HG03342 (cell line): ENCODE measurements at regions not wholly inside any gene's neighbourhood (a gene's known extent, or its start where the extent isn't known, plus 50 kb on each side); places are given as distances from the start of the nearest gene placed in this dataset.
A peak's percentile ranks its signal among the peaks of the same experiment; 100 is the strongest.

ENCODE experiments used
- ATAC-seq: cut with Tn5 transposase; IDR thresholded peaks from one replicate; pipeline ENCODE4 v1.9.1; 2021; ENCODE audit warnings: mild to moderate bottlenecking, moderate library complexity; ENCODE audit not compliant: unreplicated experiment

GRCh38 chr4:71151054-71151453 is 157.6 kb downstream of the DCK start:
- no peak for ATAC-seq

DNA sequence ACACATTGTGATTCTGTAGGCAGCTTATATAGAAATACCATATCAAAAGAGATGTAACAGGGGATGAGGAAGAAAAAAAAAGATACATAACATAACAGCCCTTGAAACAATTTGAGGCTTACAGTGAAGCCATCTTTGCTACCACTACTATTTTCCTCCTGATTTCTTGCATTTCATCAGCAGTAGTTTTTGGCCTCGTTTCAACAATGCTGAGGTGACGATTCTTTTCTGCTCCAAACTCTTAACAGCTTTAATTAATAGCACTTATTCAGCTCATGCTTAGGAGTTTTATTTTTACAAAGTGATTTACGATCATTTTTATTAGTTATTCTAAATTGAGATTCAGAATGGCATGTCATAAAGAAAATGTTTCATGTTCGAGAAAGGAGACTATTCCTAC is 163.2 kb downstream of the DCK start:
- ATAC-seq, result no peak

- no peak for ATAC-seq
These were observed 168.9 kb downstream of the DCK start for GRCh38 chr4:71162386-71162785.

- no peak for ATAC-seq
These were observed 169.9 kb downstream of the DCK start for GRCh38 chr4:71163317-71163716.

DNA sequence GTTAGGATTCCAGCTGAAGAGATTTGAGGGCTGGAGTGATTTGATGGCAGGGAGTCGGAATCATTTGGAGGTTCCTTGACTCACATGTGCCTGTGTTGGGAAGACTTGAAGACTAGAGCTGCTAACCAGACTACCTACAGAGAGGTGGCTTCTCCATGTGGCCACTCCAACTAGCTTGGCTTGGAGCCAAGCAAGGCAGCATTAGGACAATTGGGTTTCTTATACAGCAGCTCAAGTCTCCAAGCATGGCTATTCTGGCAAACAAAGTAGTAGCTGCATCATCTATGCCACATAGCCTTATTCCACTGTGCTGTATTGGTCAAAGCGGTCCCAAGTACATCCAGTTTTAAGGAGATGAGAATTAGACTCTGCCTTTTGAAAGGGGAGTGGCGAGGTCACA is 171.7 kb upstream of the SLC4A4 start:
- no peak for ATAC-seq

GRCh38 chr4:71171592-71171991 is 167.2 kb upstream of the SLC4A4 start:
- ATAC-seq, result no peak

- ATAC-seq, result no peak
These were observed 157.5 kb upstream of the SLC4A4 start for GRCh38 chr4:71181332-71181731.

- ATAC-seq, result peak; percentile 77
These were observed 154.5 kb upstream of the SLC4A4 start for GRCh38 chr4:71184195-71184781.

GRCh38 chr4:71185037-71185436 is 153.8 kb upstream of the SLC4A4 start:
- no peak for ATAC-seq

DNA sequence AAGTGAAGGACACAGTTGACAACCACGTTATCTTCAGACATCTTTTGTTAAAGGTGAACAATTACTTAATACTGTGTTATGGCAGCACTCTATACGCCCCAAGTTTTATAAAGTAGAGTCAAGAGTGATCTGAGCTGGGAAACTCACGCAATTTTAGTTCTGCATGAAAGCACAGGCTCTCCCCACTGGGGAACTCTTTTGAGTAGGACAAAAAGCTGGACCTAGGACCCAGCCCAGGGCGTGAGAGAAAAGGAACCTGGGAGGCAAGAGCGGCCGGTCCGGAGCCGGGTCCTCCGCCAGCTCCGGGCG is 152.6 kb upstream of the SLC4A4 start:
- no peak for ATAC-seq

DNA sequence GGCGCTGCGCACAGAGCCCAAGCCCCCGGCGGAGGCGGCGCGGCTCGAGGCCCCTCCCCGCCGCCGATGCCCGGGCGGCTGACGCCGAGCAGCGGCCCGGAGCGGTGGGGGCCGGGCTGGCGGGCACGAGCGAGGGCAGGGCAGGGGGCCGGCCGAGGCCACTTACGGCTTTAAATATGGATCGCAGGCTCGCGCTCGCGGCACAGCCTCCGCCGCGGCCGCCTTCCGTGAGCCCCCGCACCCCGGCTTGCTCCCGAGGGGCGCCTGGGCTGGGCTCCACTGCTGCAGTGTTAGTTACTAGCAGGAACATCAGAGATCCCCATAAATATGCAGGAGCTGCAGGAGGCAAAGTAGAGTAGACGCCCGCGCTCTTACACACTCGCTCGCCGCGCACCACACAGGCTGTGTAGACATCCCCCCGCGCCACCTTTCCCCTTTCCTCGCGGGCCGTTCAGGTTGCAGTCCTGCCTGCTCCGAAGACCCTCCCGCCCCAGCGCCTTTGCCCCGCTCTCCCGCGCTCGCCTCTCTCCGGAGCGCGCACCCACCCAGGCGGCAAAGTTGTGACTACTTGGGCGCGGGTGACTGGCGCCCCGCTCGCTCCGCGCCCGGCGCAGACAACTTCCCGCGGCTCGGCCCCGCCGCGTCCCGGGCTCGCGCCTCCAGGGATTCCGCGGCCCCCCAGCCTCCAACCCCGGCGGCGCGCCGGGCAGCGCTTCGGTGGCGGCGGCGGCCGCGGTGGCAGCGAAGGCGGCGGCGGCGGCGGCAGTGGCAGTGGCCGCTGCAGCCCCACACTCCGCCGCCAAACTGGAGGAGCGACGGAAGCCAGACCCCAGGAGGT is 152.0 kb upstream of the SLC4A4 start:
- no peak for ATAC-seq

DNA sequence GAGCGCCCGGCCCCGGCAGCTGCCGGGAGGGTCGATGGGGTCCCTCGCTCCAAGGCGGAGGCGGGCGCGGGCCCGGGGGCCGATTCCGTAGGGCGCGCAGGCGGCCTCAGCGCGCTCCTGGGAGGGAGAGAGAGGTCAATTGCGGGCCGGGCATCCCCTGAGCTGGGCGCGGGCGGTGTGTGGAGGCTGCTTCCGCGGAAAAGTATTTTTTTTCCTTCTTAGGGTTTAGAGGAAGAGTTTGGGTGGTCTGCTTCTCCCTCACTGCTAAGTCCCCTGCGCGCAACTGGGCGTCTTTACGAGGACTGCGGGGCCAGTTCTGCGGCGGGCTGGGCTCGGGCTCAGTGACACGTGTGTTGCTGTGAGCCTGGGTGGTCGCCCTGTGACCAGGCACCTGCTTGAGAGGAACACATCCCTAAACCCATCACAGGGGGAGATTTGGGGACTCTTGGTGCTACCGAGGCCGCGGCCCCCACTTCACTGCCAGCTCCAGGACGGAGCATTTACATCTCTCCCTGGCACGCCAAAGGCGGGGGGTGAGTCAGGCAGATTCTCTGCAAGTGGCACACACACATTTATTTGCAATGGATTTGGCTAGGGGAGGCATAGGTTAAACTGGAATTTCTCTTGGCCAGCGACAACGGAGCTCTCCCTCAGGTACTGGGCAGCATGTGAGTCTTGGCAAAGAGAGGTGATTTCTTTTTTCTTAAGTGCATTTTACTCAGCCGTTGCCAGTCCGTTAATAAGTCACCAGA is 151.2 kb upstream of the SLC4A4 start:
- ATAC-seq, result no peak

- no peak for ATAC-seq
These were observed 150.6 kb upstream of the SLC4A4 start for GRCh38 chr4:71188156-71188640.

DNA sequence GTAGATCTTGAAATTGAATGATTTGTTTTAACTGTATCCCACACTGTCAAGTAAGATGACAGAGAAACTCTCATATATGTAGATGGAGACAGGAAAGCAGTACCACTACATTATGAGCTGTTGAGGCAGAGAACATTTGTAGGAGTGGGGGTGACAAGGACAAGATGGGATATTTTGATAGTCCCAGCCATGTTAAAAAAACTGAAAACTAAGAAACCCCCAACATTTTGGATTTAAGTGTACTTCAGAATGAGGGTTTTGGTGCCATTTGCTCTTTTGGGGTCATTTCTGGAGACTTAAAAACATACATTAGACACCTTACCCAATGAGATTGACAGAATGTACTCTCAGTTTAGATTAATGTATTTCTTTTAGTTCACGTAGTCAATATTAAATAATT is 149.9 kb upstream of the SLC4A4 start:
- no peak for ATAC-seq

GRCh38 chr4:71189471-71189870 is 149.3 kb upstream of the SLC4A4 start:
- ATAC-seq, result no peak

- ATAC-seq, result no peak
These were observed 144.4 kb upstream of the SLC4A4 start for GRCh38 chr4:71194454-71194853.

GRCh38 chr4:71195924-71196323 is 142.9 kb upstream of the SLC4A4 start:
- ATAC-seq, result no peak

DNA sequence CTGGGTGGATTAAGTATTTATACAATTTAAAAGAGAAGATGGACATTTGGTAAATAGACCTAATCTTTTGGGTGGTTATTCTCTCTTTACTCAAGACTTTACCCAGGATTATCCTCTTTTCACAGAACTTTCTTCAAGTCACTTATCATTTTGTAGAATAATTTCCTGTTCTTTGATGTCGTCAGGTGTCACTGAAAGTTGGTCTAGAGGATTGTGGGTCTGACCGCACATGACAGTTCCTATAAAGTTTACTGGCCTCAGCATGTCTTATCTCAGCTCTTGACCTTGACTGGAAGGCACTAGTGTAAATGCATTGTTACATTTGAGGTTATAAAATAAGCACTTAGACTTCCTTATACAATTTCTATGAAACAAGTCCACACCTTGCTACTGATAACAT is 139.9 kb upstream of the SLC4A4 start:
- no peak for ATAC-seq

- ATAC-seq, result no peak
These were observed 137.8 kb upstream of the SLC4A4 start for GRCh38 chr4:71201057-71201456.

GRCh38 chr4:71201817-71202576 is 136.8 kb upstream of the SLC4A4 start:
- no peak for ATAC-seq

GRCh38 chr4:71202705-71203104 is 136.1 kb upstream of the SLC4A4 start:
- no peak for ATAC-seq
